ENCODE measurements at regions not wholly inside any gene's neighbourhood (a gene's known extent, or its start where the extent isn't known, plus 50 kb on each side); places are given as distances from the start of the nearest gene placed in this dataset.
"Not testable (repeated sequence)": the region's sequence is repeated elsewhere in the genome, so short reads cannot be mapped to it uniquely, and the experiment has no call there.

DNA sequence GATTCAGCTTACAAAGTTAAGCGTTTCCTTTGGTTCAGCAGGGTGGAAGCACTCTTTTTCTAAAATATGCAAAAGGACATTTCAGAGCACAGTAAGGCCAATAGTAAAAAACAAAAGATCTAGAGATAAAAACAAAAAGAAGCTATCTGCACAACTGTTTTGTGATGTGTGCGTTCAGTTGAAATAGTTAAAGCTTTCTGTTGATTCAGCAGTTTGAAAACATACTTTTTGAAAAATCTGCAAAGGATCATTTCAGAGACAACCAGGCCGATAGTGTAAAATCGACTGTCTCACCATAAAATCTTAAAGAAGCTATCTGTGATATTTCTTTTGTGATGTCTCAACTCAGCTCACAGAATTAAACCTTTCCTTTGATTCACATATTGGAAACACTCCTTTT is 300.0 kb upstream of the ALG10B start:
- DNase-seq = no peak

- no peak for DNase-seq
Observed at GRCh38 chr12:38025916-38026315, 290.7 kb upstream of the ALG10B start.

DNA sequence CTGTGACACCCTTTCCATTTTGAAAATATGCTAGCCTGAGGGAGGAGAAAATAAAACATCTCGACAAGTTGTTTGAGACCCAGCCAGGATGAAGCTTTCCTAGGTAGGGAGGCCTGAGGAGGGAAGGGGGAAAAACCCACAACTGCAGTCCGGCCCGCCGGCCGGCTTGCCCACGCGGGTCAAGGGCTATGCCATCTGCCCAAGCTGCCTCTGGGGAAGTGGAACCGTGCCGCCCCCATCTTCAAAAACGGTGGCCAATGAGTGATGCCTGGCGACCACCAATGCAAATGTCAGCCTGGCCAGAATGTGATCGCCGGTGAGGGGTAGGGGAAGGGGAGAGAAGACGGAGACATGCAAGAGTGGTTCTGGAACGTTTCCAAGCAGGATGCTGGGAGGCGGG is 263.5 kb upstream of the ALG10B start:
- no peak for DNase-seq

DNA sequence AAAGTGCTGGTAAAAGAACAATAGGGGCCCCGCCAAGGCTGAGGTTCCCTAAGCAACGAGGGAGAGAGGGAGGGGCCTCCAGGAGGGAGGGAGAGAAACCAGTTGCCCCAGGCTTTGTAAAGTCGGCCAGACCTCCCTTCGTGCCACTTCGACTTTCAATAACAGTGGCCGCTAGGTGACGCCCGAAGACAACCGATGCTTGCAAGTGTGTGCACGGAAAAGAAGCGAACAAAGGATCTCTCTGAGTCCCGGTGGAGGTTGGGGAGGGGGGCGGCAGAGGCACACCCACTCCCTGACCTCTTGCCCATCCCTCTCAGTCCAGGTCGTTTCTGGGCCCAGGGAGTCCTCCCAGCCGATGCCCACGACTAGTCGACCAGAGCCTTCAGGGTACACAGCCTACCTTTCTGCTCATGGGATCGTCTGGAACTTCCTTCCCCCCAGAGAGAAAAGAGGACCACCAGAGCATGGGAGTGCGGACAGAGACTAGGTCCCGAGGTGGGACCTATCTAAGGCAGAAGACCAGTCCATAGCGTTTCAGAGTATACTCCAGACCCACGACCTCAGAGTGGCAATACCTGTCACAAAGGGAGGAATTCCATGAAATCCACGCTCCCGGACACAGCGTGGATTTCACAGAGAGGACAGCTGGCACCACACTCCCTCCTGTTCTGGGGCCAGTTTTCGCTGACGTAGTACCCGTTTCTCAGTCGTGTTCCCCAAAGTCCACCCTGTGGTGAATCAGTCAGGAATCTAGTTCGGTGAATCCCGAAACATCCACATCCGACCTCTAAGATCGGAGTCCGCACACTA is 262.7 kb upstream of the ALG10B start:
- DNase-seq = no peak

DNA sequence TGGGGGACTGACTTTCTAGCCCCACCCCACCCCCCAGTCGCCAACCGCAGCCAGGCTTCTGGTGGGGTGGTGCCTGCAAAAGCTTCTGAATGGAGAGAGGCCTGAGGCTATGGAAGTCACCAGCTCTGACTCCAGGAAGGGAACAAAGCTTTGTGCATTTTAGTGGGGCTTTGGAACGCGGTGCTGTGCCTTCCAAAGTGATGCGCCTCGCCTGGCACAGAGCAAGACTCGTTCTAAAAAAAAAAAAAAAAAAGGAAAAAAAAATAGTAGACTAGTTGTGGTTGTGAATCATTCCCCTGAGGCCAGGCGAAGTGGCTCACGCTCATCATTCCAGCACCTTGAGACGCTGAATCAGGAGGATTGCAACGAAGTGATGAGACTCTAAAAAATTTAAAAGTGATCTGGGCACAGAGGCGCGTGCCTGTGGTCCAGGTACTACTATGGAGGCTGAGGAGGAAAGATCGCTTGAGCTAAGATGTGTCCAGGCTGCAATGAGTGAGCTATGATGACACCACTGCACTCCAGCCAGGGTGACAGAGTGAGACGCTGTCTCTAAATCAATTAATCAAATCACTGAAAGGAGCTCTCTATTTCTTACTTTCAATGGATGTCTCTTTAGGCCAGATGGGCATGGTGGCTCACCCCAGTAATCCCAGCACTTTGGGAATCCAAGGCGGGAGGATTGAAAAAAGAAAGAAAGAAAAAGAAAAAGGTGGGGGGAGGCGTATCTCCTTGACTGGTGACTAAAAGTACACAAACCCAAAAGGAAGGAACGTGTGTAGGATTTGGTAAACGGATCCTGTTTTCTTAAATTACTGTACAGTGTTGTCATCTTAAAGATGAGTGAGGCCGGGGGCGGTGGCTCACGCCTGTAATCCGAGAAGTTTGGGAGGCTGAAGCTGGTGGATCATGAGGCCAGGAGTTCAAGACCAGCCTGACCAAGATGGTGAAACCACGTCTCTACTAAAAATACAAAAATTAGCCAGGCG is 259.6 kb upstream of the ALG10B start:
- no peak for DNase-seq

DNA sequence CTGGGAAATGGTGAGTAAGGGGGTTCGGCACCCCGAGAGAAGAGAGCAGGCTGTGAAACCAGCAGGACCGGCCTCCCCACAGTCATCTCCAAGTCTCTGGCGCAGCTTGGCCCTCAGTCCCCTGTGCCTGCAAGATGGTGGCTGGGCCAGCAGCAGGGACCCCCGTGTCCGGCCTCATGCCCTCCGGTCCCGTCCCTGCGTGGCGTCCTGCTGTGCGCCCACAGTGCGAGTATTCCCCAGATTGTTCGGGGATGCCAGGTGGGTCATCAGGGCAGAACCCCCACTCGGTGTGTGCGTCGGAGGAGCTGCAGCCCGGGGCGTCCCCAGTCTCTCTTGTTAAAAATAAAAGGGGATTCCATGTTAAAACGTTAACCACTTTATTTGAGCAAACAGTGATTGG is 216.9 kb upstream of the ALG10B start:
- DNase-seq = no peak

DNA sequence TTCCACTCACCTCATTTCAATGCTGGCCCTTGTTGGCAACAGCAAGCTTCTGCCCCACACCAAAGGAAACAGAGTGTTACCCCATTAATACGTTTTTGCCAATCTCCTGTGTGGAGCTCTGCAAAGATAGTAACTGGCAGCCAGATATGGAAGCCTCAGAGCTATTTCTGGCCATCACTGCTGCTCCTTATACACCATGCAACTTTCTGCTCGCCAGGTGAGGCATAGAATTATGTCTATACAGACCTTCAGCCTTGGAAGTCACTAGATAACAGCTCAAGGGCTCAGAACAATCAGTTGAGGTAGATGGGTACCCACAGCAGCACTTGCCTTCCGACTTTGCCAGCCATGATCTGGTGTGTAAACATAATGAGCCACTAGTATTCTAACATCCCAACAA is 214.8 kb upstream of the ALG10B start:
- no peak for DNase-seq

GRCh38 chr12:38102197-38102596 is 214.4 kb upstream of the ALG10B start:
- no peak for DNase-seq

DNA sequence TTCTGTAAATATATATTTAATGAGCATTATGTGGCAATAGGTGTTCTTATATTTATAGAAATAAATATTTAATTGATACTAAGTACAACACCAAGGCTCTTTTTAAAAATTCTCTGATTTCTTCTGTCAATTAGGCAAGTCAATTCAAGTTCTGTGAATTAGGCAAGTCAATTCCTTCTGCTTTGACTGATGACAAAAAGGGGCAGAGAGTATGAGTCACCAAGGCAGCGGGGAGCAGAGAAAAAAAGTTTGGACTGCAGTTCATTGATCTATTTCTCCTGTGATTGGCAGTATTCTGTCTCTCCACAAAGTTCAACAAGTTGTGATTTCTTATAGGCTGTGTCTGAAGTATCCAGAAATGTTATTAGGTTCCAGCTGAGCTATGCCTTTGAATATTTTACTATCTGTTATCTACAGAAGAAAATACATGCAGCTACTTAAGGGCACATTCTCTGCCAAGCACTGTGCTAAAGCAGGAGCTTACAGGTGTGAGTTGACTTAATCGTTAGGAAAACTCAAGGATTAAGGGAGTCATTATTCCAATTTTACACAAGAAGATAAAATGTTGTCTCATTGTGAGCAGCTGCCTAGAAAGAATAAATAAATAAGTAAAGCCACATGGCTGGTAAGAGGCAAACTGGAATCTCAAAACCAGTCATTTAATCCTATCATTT is 206.4 kb upstream of the ALG10B start:
- DNase-seq = no peak

- no peak for DNase-seq
Observed at GRCh38 chr12:38113991-38114390, 202.6 kb upstream of the ALG10B start.

- no peak for DNase-seq
Observed at GRCh38 chr12:38116968-38117367, 199.6 kb upstream of the ALG10B start.

DNA sequence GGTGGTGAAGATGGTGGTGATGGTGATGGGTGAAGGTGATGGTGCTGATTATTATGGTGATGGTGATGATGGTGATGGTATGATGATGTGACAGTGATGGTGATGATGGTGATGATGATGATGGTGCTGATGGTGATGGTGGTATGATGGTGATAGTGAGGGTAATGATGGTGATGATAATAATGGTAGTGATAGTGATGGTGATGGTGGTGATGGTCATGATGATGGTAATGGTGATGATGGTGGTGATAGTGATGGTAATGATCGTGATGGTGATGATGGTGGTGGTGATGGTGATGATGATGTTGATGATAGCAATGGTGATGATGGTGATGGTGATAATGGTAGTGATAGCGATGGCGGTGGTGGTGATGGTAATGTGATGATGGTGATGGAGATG is 197.9 kb upstream of the ALG10B start:
- no peak for DNase-seq

- no peak for DNase-seq
Observed at GRCh38 chr12:38120438-38120837, 196.1 kb upstream of the ALG10B start.

- DNase-seq = not testable (repeated sequence)
Observed at GRCh38 chr12:38123028-38123427, 193.5 kb upstream of the ALG10B start.

GRCh38 chr12:38123566-38124246 is 192.9 kb upstream of the ALG10B start:
- DNase-seq = no peak

DNA sequence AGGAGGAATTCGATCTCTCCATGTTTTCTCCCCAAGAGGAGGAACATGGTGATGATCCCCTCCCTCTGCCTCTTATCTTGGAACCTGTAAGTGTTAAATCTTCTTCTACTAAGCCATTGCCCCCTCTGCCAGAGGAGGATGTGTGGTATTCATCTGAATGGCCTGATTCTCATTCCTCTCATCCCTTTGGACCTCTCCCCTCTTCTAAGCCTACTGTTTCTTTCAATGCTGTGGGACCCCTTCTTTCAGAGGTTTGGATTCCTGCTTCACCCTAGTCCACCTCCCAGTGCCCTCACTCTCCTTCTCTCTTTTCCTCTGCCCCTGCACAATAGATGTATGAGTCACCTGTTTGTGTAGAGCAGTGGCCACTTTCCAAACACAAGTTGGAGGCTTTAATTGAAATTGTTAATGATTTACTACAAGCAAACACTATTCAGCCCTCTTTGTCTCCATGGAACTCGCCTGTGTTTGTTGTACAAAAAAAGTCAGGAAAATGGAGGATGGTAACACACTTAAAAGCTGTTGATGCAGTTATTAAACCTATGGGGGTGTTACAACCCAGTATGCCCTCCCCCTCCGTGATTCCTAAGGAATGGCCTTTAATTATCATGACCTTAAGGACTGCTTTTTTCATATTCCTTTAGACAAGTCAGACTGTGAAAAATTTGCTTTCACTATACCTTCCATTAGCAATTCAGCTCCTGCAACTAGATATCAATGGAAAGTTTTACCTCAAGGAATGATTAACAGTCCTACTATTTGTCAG is 192.1 kb upstream of the ALG10B start:
- no peak for DNase-seq

- DNase-seq = no peak
Observed at GRCh38 chr12:38132139-38132538, 184.4 kb upstream of the ALG10B start.

- no peak for DNase-seq
Observed at GRCh38 chr12:38137287-38137686, 179.3 kb upstream of the ALG10B start.

DNA sequence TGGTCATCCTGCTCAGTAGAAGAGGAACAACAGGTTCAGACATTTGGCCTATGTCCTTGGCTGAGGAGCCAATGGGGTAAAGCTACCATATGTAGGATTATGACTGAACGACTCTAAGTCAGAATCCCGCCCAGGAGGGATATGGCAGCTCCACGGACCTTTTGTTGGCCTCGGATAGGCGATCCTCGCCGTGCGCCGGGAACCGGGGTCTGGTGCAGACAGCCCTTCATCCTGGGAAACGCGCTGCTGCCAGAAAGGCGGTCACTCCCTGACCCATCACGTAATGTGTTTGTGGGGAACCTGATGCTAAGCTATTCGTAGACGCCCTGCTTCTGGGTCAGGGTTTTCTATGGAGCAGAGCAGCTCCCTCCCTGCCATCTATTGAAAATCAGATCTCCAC is 178.9 kb upstream of the ALG10B start:
- DNase-seq = no peak

- DNase-seq = peak; percentile 69
Observed at GRCh38 chr12:38138225-38139221, 178.1 kb upstream of the ALG10B start.

- no peak for DNase-seq
Observed at GRCh38 chr12:38139456-38139855, 177.1 kb upstream of the ALG10B start.

All from hematopoietic multipotent progenitor cell treated with erythropoietin and hydrocortisone succinate and interleukin-3 and kit ligand, for 8 days (in vitro differentiated cells).